CD4-positive, alpha-beta T cell treated with Interleukin-17A for 4 hours (primary cell): ENCODE measurements at regions not wholly inside any gene's neighbourhood (a gene's known extent, or its start where the extent isn't known, plus 50 kb on each side); places are given as distances from the start of the nearest gene placed in this dataset.

Experiments used
- DNase-seq: peaks from one replicate; pipeline ENCODE4 v3.0.0-alpha.2; 2020; ENCODE audit warnings: mixed read lengths

GRCh38 chr12:91377436-91377835 is 194.8 kb upstream of the DCN start:
- DNase-seq = no peak

GRCh38 chr12:91373086-91373485 is 190.5 kb upstream of the DCN start:
- no peak for DNase-seq

GRCh38 chr12:91370086-91370868 is 187.7 kb upstream of the DCN start:
- DNase-seq = no peak

- DNase-seq = no peak
These were observed 186.0 kb upstream of the DCN start for GRCh38 chr12:91368613-91369012.

GRCh38 chr12:91367234-91367849 is 184.7 kb upstream of the DCN start:
- no peak for DNase-seq

- DNase-seq = no peak
These were observed 182.0 kb upstream of the DCN start for GRCh38 chr12:91364471-91365184.

GRCh38 chr12:91361864-91362263 is 179.2 kb upstream of the DCN start:
- no peak for DNase-seq

GRCh38 chr12:91357381-91357780 is 174.8 kb upstream of the DCN start:
- DNase-seq = no peak

GRCh38 chr12:91356405-91356804 is 173.8 kb upstream of the DCN start:
- no peak for DNase-seq

- peak; percentile 41 for DNase-seq
These were observed 172.8 kb upstream of the DCN start for GRCh38 chr12:91355150-91356006.

GRCh38 chr12:91353266-91353665 is 170.6 kb upstream of the DCN start:
- DNase-seq = no peak

- DNase-seq = no peak
These were observed 166.9 kb upstream of the DCN start for GRCh38 chr12:91349476-91349875.

GRCh38 chr12:91347481-91348214 is 165.0 kb upstream of the DCN start:
- DNase-seq = no peak

GRCh38 chr12:91346827-91347226 is 164.2 kb upstream of the DCN start:
- no peak for DNase-seq

- DNase-seq = no peak
These were observed 161.8 kb upstream of the DCN start for GRCh38 chr12:91344408-91344807.

- no peak for DNase-seq
These were observed 160.4 kb upstream of the DCN start for GRCh38 chr12:91343010-91343409.

- no peak for DNase-seq
These were observed 156.5 kb upstream of the DCN start for GRCh38 chr12:91339106-91339505.

GRCh38 chr12:91335699-91336098 is 153.1 kb upstream of the DCN start:
- DNase-seq = no peak

- no peak for DNase-seq
These were observed 151.3 kb upstream of the DCN start for GRCh38 chr12:91333966-91334365.

GRCh38 chr12:91332302-91332701 is 149.7 kb upstream of the DCN start:
- DNase-seq = no peak

GRCh38 chr12:91331371-91331770 is 148.8 kb upstream of the DCN start:
- DNase-seq = no peak

- no peak for DNase-seq
These were observed 145.8 kb upstream of the DCN start for GRCh38 chr12:91328451-91328850.
